Testis (tissue), 2 donors: ENCODE measurements at regions not wholly inside any gene's neighbourhood (a gene's known extent, or its start where the extent isn't known, plus 50 kb on each side); places are given as distances from the start of the nearest gene placed in this dataset.

Source experiments
- CTCF ChIP-seq, 3 experiments: fragments of 450-650 bp in 2 of 3; fragments of 200-600 bp in 1 of 3; sonication (generic) in 1 of 3; IDR thresholded peaks; one replicate each; pipeline ENCODE4 v1.5.1; 2016 to 2019; ENCODE audit warnings: antibody characterized with exemption in 3 of 3, mild to moderate bottlenecking in 2 of 3, moderate library complexity in 1 of 3
- POLR2A ChIP-seq: fragments of 450-650 bp; IDR thresholded peaks from one replicate; pipeline ENCODE4 v1.6.1; 2017; ENCODE audit warnings: antibody characterized with exemption, mild to moderate bottlenecking, moderate library complexity

DNA sequence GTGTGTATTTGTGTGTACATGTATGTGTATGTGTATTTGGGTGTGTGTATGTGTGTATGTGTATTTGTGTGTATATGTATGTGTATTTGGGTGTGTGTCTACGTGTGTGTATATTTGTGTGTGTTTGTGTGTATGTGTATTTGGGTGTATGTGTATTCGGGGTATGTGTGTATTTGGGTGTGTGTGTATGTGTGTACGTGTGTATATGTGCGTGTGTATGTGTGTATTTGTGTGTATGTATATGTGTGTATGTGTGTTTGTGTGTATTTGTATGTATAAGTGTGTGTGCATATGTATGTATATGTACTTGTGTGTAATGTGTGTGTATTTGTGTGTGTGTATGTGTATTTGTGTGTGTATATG is 62.0 kb downstream of the HAPSTR1 start:
- TF ChIP-seq CTCF (IDR thresholded peaks at IDR 0.05) = no peak
- TF ChIP-seq POLR2A = no peak
